ENCODE measurements at regions not wholly inside any gene's neighbourhood (a gene's known extent, or its start where the extent isn't known, plus 50 kb on each side); places are given as distances from the start of the nearest gene placed in this dataset.

DNA sequence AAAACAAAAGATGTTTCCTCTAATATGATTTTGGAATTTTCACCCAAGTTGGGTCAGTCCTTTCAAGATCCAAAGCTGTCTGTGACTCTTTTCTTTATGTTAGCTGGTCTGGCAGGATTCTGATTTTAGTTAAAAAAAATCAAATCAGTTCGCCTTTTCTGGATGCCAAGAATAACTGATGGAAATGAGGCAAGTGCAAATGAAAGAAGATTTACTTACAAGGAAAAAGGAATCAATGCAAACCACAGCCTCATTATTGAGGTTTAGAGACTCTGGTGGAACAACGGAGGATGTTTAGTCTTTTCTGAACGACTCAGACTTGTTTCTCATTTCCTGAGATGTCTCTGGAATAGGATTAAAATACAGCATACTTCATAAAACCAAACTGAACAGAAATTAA, 117.0 kb upstream of the DYRK2 start:
- Histone ChIP-seq H3K4me1 (ENCODE audit: control insufficient read depth in 1 of 2, insufficient read depth in 2 of 2, low read length in 2 of 2) (peaks cover 0 to 9% of the 10 kb centered on the region in 2 experiments; a peak in 1 of 4 replicates), H3K27ac (ENCODE audit: low read depth, low read length) (no peak overlapping the region), H3K9ac (ENCODE audit: low read length) (no peak overlapping the region), H3K9me2 (ENCODE audit: insufficient read depth) (no peaks in the 10 kb centered on the region), H4K20me1 (ENCODE audit: insufficient read depth) (no peaks in the 10 kb centered on the region), H3K27me3 (ENCODE audit: insufficient read depth, low read length) (no peaks in the 10 kb centered on the region), H3K36me3 (ENCODE audit: control insufficient read depth in 1 of 2, insufficient read depth in 2 of 2, low read length in 2 of 2) (no peaks in the 10 kb centered on the region), H3K4me3 (replicated peaks in 1 of 2; ENCODE audit: low read depth in 1 of 2, low read length in 2 of 2) (no peak overlapping the region), H3K4me2 (ENCODE audit: low read length) (no peak overlapping the region), H3K79me2 (ENCODE audit: insufficient read depth, low read length) (no peaks in the 10 kb centered on the region), H3K9me3 (ENCODE audit: control insufficient read depth in 1 of 2, insufficient read depth in 1 of 2, low read depth in 1 of 2, low read length in 2 of 2) (no peaks in the 10 kb centered on the region), H2AFZ (ENCODE audit: low read depth, low read length, poor library complexity, severe bottlenecking) (no peak overlapping the region)
- no peak for DNase-seq (ENCODE audit: low read depth, low spot score)
- BruUV-seq (replicated peaks) = no TSS peak
- TF ChIP-seq CBX3 (IDR thresholded peaks at IDR 0.05; ENCODE audit: low read depth) = no peak
- TF ChIP-seq POLR2AphosphoS5 (IDR thresholded peaks at IDR 0.05; ENCODE audit: low read depth, low read length) = no peak
- TF ChIP-seq, protein P1, sequence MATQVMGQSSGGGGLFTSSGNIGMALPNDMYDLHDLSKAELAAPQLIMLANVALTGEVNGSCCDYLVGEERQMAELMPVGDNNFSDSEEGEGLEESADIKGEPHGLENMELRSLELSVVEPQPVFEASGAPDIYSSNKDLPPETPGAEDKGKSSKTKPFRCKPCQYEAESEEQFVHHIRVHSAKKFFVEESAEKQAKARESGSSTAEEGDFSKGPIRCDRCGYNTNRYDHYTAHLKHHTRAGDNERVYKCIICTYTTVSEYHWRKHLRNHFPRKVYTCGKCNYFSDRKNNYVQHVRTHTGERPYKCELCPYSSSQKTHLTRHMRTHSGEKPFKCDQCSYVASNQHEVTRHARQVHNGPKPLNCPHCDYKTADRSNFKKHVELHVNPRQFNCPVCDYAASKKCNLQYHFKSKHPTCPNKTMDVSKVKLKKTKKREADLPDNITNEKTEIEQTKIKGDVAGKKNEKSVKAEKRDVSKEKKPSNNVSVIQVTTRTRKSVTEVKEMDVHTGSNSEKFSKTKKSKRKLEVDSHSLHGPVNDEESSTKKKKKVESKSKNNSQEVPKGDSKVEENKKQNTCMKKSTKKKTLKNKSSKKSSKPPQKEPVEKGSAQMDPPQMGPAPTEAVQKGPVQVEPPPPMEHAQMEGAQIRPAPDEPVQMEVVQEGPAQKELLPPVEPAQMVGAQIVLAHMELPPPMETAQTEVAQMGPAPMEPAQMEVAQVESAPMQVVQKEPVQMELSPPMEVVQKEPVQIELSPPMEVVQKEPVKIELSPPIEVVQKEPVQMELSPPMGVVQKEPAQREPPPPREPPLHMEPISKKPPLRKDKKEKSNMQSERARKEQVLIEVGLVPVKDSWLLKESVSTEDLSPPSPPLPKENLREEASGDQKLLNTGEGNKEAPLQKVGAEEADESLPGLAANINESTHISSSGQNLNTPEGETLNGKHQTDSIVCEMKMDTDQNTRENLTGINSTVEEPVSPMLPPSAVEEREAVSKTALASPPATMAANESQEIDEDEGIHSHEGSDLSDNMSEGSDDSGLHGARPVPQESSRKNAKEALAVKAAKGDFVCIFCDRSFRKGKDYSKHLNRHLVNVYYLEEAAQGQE (IDR thresholded peaks at IDR 0.05; ENCODE audit: low read depth) = no peak
- TF ChIP-seq, protein P2, sequence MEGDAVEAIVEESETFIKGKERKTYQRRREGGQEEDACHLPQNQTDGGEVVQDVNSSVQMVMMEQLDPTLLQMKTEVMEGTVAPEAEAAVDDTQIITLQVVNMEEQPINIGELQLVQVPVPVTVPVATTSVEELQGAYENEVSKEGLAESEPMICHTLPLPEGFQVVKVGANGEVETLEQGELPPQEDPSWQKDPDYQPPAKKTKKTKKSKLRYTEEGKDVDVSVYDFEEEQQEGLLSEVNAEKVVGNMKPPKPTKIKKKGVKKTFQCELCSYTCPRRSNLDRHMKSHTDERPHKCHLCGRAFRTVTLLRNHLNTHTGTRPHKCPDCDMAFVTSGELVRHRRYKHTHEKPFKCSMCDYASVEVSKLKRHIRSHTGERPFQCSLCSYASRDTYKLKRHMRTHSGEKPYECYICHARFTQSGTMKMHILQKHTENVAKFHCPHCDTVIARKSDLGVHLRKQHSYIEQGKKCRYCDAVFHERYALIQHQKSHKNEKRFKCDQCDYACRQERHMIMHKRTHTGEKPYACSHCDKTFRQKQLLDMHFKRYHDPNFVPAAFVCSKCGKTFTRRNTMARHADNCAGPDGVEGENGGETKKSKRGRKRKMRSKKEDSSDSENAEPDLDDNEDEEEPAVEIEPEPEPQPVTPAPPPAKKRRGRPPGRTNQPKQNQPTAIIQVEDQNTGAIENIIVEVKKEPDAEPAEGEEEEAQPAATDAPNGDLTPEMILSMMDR (IDR thresholded peaks at IDR 0.05 in 2 of 3, conservative IDR thresholded peaks at IDR 0.05 in 1 of 3; ENCODE audit: borderline replicate concordance in 1 of 3, insufficient read depth in 1 of 3, low read depth in 2 of 3, low read length in 2 of 3) = no peak
- TF ChIP-seq EZH2phosphoT487 (IDR thresholded peaks at IDR 0.05; ENCODE audit: borderline replicate concordance) = no peak
- TF ChIP-seq, protein P3, sequence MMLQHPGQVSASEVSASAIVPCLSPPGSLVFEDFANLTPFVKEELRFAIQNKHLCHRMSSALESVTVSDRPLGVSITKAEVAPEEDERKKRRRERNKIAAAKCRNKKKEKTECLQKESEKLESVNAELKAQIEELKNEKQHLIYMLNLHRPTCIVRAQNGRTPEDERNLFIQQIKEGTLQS (IDR thresholded peaks at IDR 0.05) = no peak
- TF ChIP-seq ZNF274 (IDR thresholded peaks at IDR 0.05; ENCODE audit: low read depth, low read length) = no peak
- TF ChIP-seq EZH2 (IDR thresholded peaks at IDR 0.05) = no peak
- TF ChIP-seq, protein P4, sequence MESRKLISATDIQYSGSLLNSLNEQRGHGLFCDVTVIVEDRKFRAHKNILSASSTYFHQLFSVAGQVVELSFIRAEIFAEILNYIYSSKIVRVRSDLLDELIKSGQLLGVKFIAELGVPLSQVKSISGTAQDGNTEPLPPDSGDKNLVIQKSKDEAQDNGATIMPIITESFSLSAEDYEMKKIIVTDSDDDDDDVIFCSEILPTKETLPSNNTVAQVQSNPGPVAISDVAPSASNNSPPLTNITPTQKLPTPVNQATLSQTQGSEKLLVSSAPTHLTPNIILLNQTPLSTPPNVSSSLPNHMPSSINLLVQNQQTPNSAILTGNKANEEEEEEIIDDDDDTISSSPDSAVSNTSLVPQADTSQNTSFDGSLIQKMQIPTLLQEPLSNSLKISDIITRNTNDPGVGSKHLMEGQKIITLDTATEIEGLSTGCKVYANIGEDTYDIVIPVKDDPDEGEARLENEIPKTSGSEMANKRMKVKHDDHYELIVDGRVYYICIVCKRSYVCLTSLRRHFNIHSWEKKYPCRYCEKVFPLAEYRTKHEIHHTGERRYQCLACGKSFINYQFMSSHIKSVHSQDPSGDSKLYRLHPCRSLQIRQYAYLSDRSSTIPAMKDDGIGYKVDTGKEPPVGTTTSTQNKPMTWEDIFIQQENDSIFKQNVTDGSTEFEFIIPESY (IDR thresholded peaks at IDR 0.05; ENCODE audit: extremely low read depth, insufficient replicate concordance, low read length) = no peak
- TF ChIP-seq ZFX (IDR thresholded peaks at IDR 0.05) = no peak
- TF ChIP-seq SP1 (IDR thresholded peaks at IDR 0.05; ENCODE audit: low read depth) = no peak
- TF ChIP-seq SRF (IDR thresholded peaks at IDR 0.05; ENCODE audit: low read depth) = no peak
- TF ChIP-seq EGR1 (IDR thresholded peaks at IDR 0.05; ENCODE audit: low read depth) = no peak
- no peak for TF ChIP-seq RAD21 (IDR thresholded peaks at IDR 0.05; ENCODE audit: low read depth)
- TF ChIP-seq CEBPB (IDR thresholded peaks at IDR 0.05; ENCODE audit: low read depth) = no peak
- no peak for TF ChIP-seq YY1 (IDR thresholded peaks at IDR 0.05; ENCODE audit: extremely low read depth, insufficient replicate concordance, low read depth, low read length)
- TF ChIP-seq JUND (IDR thresholded peaks at IDR 0.05) = no peak
- no peak for TF ChIP-seq FOSL1 (IDR thresholded peaks at IDR 0.05; ENCODE audit: low read depth)
- TF ChIP-seq ELF1 (IDR thresholded peaks at IDR 0.05; ENCODE audit: borderline replicate concordance, low read depth) = no peak
- intact Hi-C loops (cut with micrococcal nuclease) = no loop called here
- RAD21 ChIA-PET (ENCODE audit: low non-redundant PET in 1 of 2, low total read pairs in 2 of 2, uncharacterized antibody in 2 of 2, unreplicated experiment in 2 of 2) = no interaction called here
- no peak for ATAC-seq
- CTCF ChIA-PET = no interaction called here
- POLR2A ChIA-PET = no interaction called here
